ENCODE measurements at regions not wholly inside any gene's neighbourhood (a gene's known extent, or its start where the extent isn't known, plus 50 kb on each side); places are given as distances from the start of the nearest gene placed in this dataset.

DNA sequence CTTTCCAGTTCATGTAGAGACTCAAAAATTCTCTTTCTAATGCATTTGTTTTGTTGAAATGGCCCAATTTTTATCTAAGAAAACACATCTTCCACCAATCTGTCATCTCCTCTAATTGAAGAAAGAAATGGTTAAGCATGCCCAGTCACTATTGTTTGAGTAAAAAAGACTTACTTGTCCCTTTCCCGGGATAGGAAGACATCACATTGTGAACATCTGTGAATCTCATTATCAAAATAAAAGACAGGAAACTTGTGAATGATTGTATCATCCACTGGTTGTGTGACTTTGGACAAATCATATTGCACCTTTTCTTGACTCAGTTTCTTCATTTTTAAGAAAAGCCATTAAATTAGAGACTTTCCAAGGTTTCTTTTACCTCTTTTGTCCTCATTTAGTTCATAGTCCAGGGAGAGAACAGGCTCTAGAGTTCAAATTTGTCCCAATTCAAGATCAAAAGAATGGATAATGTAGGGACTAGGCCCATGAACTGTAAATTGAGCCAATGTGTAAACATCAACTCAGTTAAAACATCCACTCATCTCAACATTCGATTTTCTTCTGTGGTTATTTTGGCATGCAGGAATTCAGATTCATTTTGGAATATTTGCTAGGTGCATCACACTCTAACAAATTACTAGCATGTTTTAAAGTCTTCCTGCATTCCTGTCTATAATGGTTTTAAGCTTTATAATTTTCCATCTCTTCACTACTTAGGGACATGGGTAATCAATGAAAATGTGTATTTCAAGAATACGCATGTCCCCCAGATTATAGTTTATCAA, 838.0 kb upstream of the WWC1 start:
- DNase-seq (ENCODE audit: low read depth), result no peak

GRCh38 chr5:167458412-167458811, 833.0 kb upstream of the WWC1 start:
- no peak for DNase-seq (ENCODE audit: low read depth)

DNA sequence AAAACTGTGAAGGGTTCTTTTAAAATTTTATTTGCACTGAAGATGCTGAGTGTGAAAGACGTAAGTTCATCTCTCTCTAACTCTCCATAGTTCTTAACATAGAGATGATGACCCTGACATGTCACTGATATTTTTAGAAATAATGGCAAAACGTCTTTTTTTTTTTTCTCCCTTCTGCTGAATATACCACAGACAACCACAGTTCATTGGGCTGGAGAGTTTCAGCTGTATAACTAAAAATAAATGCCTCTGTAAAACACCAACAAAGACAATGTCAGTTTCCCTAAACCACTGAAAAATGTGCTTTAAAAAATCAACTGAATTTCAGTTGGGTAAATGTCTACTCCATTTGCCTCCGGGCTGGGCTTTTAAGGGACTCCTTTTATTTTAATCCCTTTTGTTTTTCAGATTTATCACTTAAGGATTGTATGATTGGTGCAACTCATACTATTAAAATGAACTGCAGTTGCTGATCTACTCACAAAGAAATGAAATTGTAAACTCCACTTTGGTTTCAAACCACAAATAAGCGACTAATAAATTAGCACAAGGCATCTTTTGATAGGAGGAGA, 830.9 kb upstream of the WWC1 start:
- peak; percentile 1 for DNase-seq (ENCODE audit: low read depth)

GRCh38 chr5:167463939-167464338, 827.5 kb upstream of the WWC1 start:
- DNase-seq (ENCODE audit: low read depth), result no peak

DNA sequence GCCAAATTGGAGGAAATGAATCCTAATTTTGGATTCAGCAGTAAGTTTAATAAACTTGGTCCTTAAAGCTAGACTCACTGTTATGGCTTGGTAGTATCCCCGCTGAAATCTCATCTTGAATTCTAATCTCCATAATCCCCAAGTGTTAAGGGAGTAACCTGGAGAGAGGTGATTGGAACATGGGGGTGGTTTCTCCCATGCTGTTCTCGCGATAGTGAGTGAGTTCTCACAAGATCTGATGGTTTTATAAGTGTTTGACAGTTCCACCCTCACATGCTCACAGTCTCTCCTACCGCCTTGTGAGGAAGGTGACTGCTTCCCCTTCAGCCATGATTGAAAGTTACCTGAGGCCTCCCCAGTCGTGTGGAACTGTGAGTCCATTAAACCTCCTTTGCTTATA, 824.5 kb upstream of the WWC1 start:
- no peak for DNase-seq (ENCODE audit: low read depth)

DNA sequence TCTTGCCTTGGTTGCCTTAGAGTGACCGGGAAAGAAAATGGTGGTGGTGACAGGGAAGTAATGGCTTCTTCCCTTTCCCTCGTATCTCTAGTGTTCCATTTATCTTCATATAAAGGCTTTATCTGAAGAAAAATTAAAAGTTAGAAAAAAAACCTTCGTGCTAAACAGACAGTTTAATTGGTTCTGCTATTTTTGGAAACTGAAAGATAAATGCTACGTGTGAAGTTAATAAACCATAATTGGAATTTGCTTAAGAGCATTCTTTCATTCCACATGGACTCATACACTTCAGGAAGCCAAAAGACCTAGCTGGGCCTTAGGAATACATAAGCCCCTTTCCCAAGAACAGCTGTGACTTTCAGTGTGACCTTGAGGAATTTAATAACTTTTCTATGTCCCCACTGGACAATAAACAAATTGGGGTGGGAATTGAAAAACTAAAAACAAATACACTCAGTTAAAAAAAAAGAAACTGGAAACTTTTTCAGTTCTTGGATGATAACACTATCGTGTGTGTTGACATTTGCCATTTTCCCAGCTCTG, 818.8 kb upstream of the WWC1 start:
- DNase-seq (ENCODE audit: low read depth), result no peak

DNA sequence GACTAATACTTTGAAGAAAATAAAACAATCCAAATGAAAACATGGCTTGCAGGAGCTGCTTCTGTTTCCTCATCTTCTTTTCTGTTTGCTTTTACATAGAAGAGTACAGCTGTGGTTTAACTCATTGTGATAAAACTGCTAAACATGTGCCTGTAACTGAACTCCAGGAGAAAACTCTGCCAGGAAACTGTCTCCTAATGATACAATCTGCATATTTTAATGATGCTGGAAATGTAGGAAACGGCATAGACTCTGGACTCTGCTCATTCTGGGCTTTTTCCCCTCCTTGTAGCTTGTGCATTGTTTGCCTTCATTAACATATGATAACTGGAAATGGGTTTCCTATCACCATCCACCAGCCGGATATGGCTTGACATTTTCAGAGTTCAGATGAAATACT, 813.3 kb upstream of the WWC1 start:
- DNase-seq (ENCODE audit: low read depth), result no peak

DNA sequence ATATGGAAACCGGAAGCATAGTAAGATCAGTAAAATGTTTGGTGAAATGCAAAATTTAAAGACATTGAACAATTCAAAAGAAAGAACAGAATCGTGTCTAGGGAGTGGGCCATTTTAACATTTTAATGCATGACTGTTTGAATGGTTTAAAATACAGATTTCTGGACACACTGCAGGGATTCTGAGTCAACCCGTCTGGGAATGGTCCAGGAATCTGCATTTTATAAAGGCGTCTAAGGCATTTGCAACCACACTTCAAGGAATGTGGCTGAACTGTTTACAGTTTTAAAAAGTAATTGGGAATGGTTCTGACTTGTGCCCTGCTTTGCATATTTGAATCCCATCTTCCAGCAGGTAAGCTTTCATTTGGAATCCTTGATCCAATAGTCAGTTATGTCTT, 811.7 kb upstream of the WWC1 start:
- no peak for DNase-seq (ENCODE audit: low read depth)

DNA sequence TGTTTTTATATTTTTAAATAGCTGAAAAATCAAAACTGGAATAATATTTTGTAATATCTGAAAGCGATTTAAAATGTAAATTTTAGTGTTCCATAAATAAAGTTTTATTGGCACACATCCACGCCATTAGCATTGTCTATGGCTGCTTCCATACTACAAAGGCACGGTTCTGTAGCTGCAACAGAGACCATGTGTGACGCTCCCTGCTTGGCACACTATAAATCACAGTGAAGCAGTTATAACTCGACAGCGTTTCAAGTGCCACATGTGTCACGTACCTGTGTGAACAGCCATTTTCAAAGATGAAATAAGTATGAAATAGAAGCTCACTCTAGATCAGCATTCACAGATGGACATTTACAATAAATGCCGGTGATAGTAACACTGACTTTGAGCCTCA, 810.1 kb upstream of the WWC1 start:
- DNase-seq (ENCODE audit: low read depth), result no peak

GRCh38 chr5:167482555-167482954, 808.9 kb upstream of the WWC1 start:
- DNase-seq (ENCODE audit: low read depth), result no peak

DNA sequence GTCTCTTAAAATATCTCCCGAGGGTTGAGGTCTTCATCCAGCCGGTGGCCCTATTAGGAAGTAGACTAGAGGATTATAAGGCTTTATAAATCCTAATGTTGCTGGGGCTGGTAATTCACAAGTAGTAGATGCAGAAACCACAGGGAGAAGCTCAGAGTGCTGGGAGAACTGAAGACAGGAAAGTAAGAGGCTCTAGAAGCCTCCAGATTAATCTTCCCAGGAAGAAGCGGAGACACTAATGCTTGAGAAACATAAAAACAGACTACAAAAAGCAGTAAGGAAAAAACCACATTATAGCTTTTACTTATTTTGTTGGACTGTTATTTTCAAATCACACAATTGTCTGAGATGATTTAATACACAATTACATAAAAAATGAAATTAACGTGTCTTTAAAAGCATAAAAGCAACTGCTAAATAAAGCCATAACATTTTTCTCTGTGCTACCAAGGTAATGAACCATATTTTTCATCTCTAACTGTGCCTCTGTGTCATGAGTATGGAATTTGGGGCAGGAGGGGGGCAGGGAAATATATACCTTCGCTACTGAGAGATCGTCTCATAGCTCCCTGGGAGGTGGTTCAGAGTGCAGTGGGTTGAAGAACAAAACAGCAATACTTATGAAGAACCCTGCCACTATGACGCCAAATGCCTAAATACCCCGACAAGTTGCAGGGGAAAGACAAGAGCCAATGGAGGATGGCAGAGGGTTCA, 806.2 kb upstream of the WWC1 start:
- no peak for DNase-seq (ENCODE audit: low read depth)

DNA sequence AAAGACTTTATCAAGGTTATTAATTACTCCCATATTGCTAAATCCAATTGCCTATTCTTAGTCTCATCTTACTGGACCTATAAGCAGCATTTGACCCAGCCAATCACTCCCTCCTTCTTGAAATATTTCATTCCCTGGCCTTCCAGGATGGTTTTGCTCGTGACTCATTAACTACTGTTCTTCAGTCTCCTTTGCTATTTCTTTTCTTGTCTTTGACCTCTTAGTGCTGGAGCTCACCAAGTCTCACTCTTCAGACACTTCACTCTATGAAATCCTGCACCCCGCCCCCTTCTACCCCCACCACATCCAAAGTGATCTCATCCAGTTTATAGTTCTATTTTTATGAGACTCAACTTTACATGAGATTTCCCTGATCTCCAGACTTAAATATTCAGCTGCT, 803.1 kb upstream of the WWC1 start:
- no peak for DNase-seq (ENCODE audit: low read depth)

GRCh38 chr5:167489202-167489601, 802.2 kb upstream of the WWC1 start:
- DNase-seq (ENCODE audit: low read depth), result peak; percentile 23

GRCh38 chr5:167503926-167504720, 787.3 kb upstream of the WWC1 start:
- peak; percentile 1 for DNase-seq (ENCODE audit: low read depth)

DNA sequence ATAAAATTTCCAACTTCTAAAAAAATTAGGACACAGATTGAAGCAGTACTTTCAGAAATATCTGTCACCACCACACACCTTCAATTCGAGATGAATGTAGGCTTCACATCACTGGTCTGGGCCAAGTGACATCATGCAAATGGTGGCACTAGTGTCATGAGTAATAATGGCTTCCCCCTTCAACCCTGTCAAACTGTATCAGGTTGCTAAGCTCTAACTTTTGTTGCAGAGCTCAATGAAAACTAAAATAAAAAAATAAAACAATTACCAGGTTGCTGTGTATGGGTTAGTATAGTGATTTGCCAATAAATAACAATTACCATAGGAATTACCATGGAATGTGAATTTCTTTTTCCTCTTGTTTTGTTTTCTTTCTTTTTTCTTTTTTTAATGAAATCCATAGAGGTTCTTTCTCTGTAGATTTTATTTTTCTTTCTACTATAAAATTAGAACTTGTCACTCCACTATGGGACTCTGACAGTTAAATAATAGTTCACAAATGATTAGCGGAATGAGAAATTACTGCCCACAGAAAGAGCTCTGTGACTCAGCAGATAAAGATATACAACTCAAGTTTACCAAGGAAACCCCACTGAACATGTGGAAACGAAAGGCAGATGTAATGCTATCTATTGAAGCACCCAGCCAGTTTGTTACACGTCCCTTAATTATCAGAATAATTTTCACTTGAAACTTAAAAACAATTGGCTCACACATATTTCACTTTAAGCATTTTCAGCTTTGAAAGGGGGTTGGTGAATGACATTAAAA, 783.8 kb upstream of the WWC1 start:
- DNase-seq (ENCODE audit: low read depth), result no peak

DNA sequence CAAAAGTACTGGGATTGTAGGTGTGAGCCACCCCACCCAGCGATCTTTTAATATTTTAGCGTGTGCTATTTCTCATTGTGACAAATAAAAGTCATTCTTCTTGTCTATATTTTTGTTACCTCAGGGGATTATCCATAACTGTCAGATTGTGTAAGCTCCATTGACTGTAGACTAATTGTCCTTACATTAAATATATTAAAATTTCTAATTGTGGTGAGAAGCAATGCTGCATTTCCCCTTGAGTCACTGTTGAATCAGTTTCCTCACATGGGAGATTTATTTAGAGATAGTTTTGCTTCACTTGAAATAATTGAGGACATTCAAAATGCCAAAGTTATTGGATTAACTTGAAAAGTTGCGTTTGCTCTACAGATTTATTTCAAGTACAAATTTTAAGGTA, 782.4 kb upstream of the WWC1 start:
- DNase-seq (ENCODE audit: low read depth), result no peak

- DNase-seq (ENCODE audit: low read depth), result no peak
Measured at GRCh38 chr5:167511276-167511675, 780.2 kb upstream of the WWC1 start.

DNA sequence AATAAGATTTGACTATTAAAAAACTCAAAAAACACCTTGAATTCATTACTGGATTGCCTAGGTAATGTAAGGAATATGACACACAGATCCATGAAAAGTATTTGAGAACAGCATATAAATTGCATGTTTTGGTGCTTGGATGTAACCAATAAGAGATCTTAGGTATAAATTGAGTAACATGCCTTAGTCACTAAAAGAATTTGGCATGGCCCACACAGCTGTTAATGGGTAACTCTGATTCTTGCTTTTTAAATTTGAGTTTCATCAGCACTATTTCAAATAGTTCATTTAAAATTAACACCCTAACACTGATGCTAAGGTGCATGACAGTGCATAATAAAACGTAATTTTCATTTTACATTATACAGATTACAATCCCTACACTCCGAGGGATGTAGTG, 779.3 kb upstream of the WWC1 start:
- DNase-seq (ENCODE audit: low read depth), result no peak

GRCh38 chr5:167513381-167513780, 778.1 kb upstream of the WWC1 start:
- no peak for DNase-seq (ENCODE audit: low read depth)

DNA sequence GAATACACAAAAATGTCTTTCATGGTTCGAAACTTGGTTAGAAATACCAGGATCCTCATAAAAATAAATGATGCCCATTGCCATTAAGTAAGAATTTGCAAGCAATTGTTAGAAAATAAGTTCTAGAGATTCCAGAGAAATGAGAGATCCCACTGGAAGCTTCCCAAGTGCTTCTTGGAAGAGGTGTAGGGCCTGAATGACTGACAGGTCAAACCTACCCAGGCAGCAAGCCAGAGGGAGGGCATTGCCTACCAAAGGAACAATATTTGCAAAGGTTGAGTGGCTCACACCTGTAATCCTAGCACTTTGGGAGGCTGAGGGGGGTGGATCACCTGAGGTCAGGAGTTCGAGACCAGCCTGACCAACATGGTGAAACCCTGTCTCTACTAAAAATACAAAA, 777.0 kb upstream of the WWC1 start:
- no peak for DNase-seq (ENCODE audit: low read depth)

GRCh38 chr5:167525004-167525403, 766.4 kb upstream of the WWC1 start:
- DNase-seq (ENCODE audit: low read depth), result no peak

Data from RPMI7951 (cell line).